B cell (primary cell): ENCODE measurements at regions not wholly inside any gene's neighbourhood (a gene's known extent, or its start where the extent isn't known, plus 50 kb on each side); places are given as distances from the start of the nearest gene placed in this dataset.

Source experiments
- ATAC-seq: fragments of 200-7000 bp; cut with Tn5 transposase; one replicate; pipeline ENCODE4 v1.10.0; 2021; ENCODE audit warnings: low read depth, mild to moderate bottlenecking, moderate number of reproducible peaks, moderate library complexity
- CTCF ChIA-PET: fragments of 350-600 bp; sonication (Branson Sonifier 250); formaldehyde crosslinking; loops from one replicate; lab custom pipeline; 2021; ENCODE audit warnings: antibody characterized with exemption, inconsistent platforms; lab: Charles Lee
- POLR2A ChIA-PET: fragments of 350-600 bp; sonication (Branson Sonifier 250); formaldehyde crosslinking; loops from one replicate; lab custom pipeline; 2021; ENCODE audit warnings: antibody characterized with exemption; lab: Charles Lee
- DNase-seq: peaks from one replicate; pipeline ENCODE4 v3.0.0; 2013
- H2AFZ ChIP-seq: 2 replicates; pipeline ENCODE4 v1.6.1; 2012; ENCODE audit warnings: mild to moderate bottlenecking, low read depth, low read length; ENCODE audit not compliant: insufficient read depth, poor library complexity, severe bottlenecking
- H3K27ac ChIP-seq, 2 donors: 1 replicate in 1 of 2; 2 replicates in 1 of 2; pipeline ENCODE4 v1.5.1; 2012 to 2013; ENCODE audit warnings: low read length in 2 of 2, mild to moderate bottlenecking in 2 of 2, moderate library complexity in 1 of 2
- H3K27me3 ChIP-seq, 4 experiments: fragments of 200-600 bp in 1 of 4; sonication (generic) in 1 of 4; replicated peaks in 1 of 4; 1 replicate in 2 of 4; 2 replicates in 2 of 4; pipeline versions ENCODE4 v1.6.1 to v1.7.0; 2013 to 2016; ENCODE audit warnings: low read length in 3 of 4, mild to moderate bottlenecking in 2 of 4, mixed read lengths in 1 of 4, moderate library complexity in 1 of 4; ENCODE audit not compliant: insufficient read depth in 4 of 4, control insufficient read depth in 3 of 4; ENCODE audit errors: control extremely low read depth in 1 of 4
- H3K36me3 ChIP-seq, 2 experiments: replicated peaks in 1 of 2; 1 replicate in 1 of 2; 2 replicates in 1 of 2; pipeline versions ENCODE4 v1.6.1 to v1.7.1; 2013; ENCODE audit warnings: low read length in 1 of 2; ENCODE audit not compliant: insufficient read depth in 2 of 2, control insufficient read depth in 1 of 2; ENCODE audit errors: control extremely low read depth in 1 of 2, extremely low read depth in 1 of 2
- H3K4me1 ChIP-seq, 2 donors: fragments of 200-600 bp in 1 of 2; sonication (generic) in 1 of 2; 1 replicate in 1 of 2; 2 replicates in 1 of 2; pipeline versions ENCODE4 v1.5.1 to v1.6.1; 2013 to 2017; ENCODE audit warnings: low read length in 2 of 2; ENCODE audit not compliant: control insufficient read depth in 2 of 2, insufficient read depth in 2 of 2
- H3K4me2 ChIP-seq: replicated peaks from 2 replicates; pipeline ENCODE3; 2012; ENCODE audit warnings: mild to moderate bottlenecking, low read depth, low read length; ENCODE audit not compliant: poor library complexity, severe bottlenecking
- H3K4me3 ChIP-seq, 5 experiments: fragments of 200-600 bp in 1 of 5; sonication (generic) in 1 of 5; 1 replicate in 3 of 5; 2 replicates in 2 of 5; pipeline versions ENCODE4 v1.5.1 to v1.7.0; 2011 to 2016; ENCODE audit warnings: low read length in 4 of 5, mild to moderate bottlenecking in 4 of 5, low read depth in 2 of 5, control low read depth in 1 of 5, moderate library complexity in 1 of 5; ENCODE audit not compliant: insufficient read depth in 1 of 5; ENCODE audit errors: control extremely low read depth in 1 of 5, extremely low read depth in 1 of 5
- H3K79me2 ChIP-seq: fragments of 200-600 bp; sonication (generic); one replicate; pipeline ENCODE4 v1.6.0; 2016; ENCODE audit warnings: low read length; ENCODE audit not compliant: control insufficient read depth, insufficient read depth
- H3K9ac ChIP-seq: fragments of 200-600 bp; sonication (generic); 2 replicates; pipeline ENCODE4 v1.6.1; 2017; ENCODE audit warnings: mild to moderate bottlenecking, low read length, moderate library complexity
- H3K9me3 ChIP-seq, 3 donors: one replicate each; pipeline versions ENCODE4 v1.6.1 to v1.7.1; 2013; ENCODE audit warnings: low read length in 2 of 3; ENCODE audit not compliant: control insufficient read depth in 2 of 3, insufficient read depth in 1 of 3; ENCODE audit errors: control extremely low read depth in 1 of 3
- H4K20me1 ChIP-seq: 2 replicates; pipeline ENCODE4 v1.6.0; 2012; ENCODE audit warnings: mild to moderate bottlenecking, low read length; ENCODE audit not compliant: insufficient read depth, control insufficient read depth, poor library complexity, severe bottlenecking
- H3K27ac Mint-ChIP-seq: one replicate; pipeline ENCODE4 v1.8.0; 2021; ENCODE audit warnings: mixed read lengths
- H3K27me3 Mint-ChIP-seq: one replicate; pipeline ENCODE4 v1.8.0; 2021; ENCODE audit warnings: mixed read lengths
- H3K4me1 Mint-ChIP-seq: one replicate; pipeline ENCODE4 v1.8.0; 2021; ENCODE audit warnings: mixed read lengths
- H3K4me3 Mint-ChIP-seq: one replicate; pipeline ENCODE4 v1.8.0; 2021; ENCODE audit warnings: mixed read lengths
- H3K9me3 Mint-ChIP-seq: one replicate; pipeline ENCODE4 v1.8.0; 2022; ENCODE audit warnings: mixed read lengths; ENCODE audit not compliant: insufficient read depth
- CTCF ChIP-seq: fragments of 200-600 bp; IDR thresholded peaks from one replicate; pipeline ENCODE4 v1.8.0; 2022; ENCODE audit warnings: antibody characterized with exemption, mild to moderate bottlenecking
- EZH2 ChIP-seq: IDR thresholded peaks from 2 replicates; pipeline ENCODE4 v1.6.1; 2012; ENCODE audit warnings: borderline replicate concordance, low read depth, mild to moderate bottlenecking, moderate library complexity, low read length; ENCODE audit not compliant: insufficient read depth, poor library complexity, severe bottlenecking
- WGBS: methylation state at CpG from one replicate; pipeline ENCODE4 v1.1.5; 2013; ENCODE audit warnings: missing lambda C conversion rate; ENCODE audit not compliant: insufficient coverage; 5-methylcytosine and 5-hydroxymethylcytosine counted together
- intact Hi-C: fragments of 100-400 bp; cut with micrococcal nuclease; formaldehyde crosslinking; loops from one replicate; pipeline ENCODE4 v1.10.0; 2022

GRCh38 chr12:38156497-38157245, 159.9 kb upstream of the ALG10B start:
- no peak overlapping the region for H3K9ac ChIP-seq
- no peaks in the 10 kb centered on the region for H3K4me1 Mint-ChIP-seq
- intact Hi-C loops = no loop called here
- no peaks in the 10 kb centered on the region for H3K4me1 ChIP-seq
- ChIA-PET POLR2A (no interaction called here), CTCF (no interaction called here)
- H3K4me3 ChIP-seq = no peak overlapping the region
- no peaks in the 10 kb centered on the region for H3K27me3 ChIP-seq
- no peaks in the 10 kb centered on the region for H3K79me2 ChIP-seq
- no peaks in the 10 kb centered on the region for H4K20me1 ChIP-seq
- peaks cover under 1% of the 10 kb centered on the region for H3K9me3 Mint-ChIP-seq
- peaks cover 0 to 98% (median 0%) of the 10 kb centered on the region in 3 donors for H3K9me3 ChIP-seq
- TF ChIP-seq EZH2 = no peak
- no peak for TF ChIP-seq CTCF
- no peak overlapping the region for H3K27ac Mint-ChIP-seq
- ATAC-seq = no peak
- no peak for DNase-seq
- no peak overlapping the region for H3K4me3 Mint-ChIP-seq
- H3K27ac ChIP-seq = no peak overlapping the region
- no peaks in the 10 kb centered on the region for H3K27me3 Mint-ChIP-seq
- 89% methylated on average over 39 of the region's 39 CpGs for WGBS
- H2AFZ ChIP-seq = no peak overlapping the region
- H3K4me2 ChIP-seq = no peak overlapping the region
- H3K36me3 ChIP-seq = no peaks in the 10 kb centered on the region

GRCh38 chr12:38157274-38157932, 159.2 kb upstream of the ALG10B start:
- Mint-ChIP-seq H3K9me3 (peaks cover 6% of the 10 kb centered on the region), H3K4me3 (no peak overlapping the region), H3K27me3 (no peaks in the 10 kb centered on the region), H3K4me1 (no peaks in the 10 kb centered on the region), H3K27ac (no peak overlapping the region)
- Histone ChIP-seq H3K9me3 (peaks cover 0 to 98% (median 0%) of the 10 kb centered on the region in 3 donors), H3K79me2 (no peaks in the 10 kb centered on the region), H3K9ac (no peak overlapping the region), H3K36me3 (no peaks in the 10 kb centered on the region), H3K4me1 (no peaks in the 10 kb centered on the region), H3K27ac (no peak overlapping the region), H3K4me2 (no peak overlapping the region), H4K20me1 (no peaks in the 10 kb centered on the region), H3K4me3 (no peak overlapping the region), H3K27me3 (no peaks in the 10 kb centered on the region), H2AFZ (no peak overlapping the region)
- CTCF ChIA-PET = no interaction called here
- TF ChIP-seq CTCF (no peak), EZH2 (no peak)
- DNase-seq = no peak
- POLR2A ChIA-PET = no interaction called here
- WGBS = 96% methylated on average over 39 of the region's 39 CpGs
- intact Hi-C loops = no loop called here
- ATAC-seq = no peak
